PC-9 (cell line): ENCODE measurements at regions not wholly inside any gene's neighbourhood (a gene's known extent, or its start where the extent isn't known, plus 50 kb on each side); places are given as distances from the start of the nearest gene placed in this dataset.

Experiments
- BruUV-seq: library from RNA; stranded (reverse); fragments of 400-500 nt; replicated peaks from 2 replicates; lab custom pipeline; 2021; lab: Mats Ljungman, UMichigan
- CTCF ChIA-PET: fragments of 300-600 bp; sonication (Branson Sonifier 250); formaldehyde crosslinking; loops from one replicate; lab custom pipeline; 2022; ENCODE audit warnings: antibody characterized with exemption; lab: Charles Lee
- POLR2A ChIA-PET: fragments of 300-600 bp; sonication (Branson Sonifier 250); formaldehyde crosslinking; loops from one replicate; lab custom pipeline; 2022; ENCODE audit warnings: antibody characterized with exemption; ENCODE audit not compliant: unreplicated experiment; lab: Charles Lee
- DNase-seq, 2 experiments: peaks; one replicate each; pipeline versions ENCODE4 v3.0.0 to v3.0.0-alpha.2; 2015 to 2022; ENCODE audit warnings: mixed read lengths in 1 of 2
- H2AFZ ChIP-seq: fragments of 200-600 bp; sonication (generic); 2 replicates; pipeline ENCODE4 v1.8.1; 2017; ENCODE audit warnings: antibody characterized with exemption
- H3F3A ChIP-seq: fragments of 200-600 bp; sonication (generic); 2 replicates; pipeline ENCODE4 v1.8.1; 2017; ENCODE audit warnings: antibody characterized with exemption, mild to moderate bottlenecking, low read depth; ENCODE audit not compliant: insufficient read depth
- H3K27ac ChIP-seq: fragments of 200-600 bp; sonication (generic); 2 replicates; pipeline ENCODE4 v1.6.1; 2016; ENCODE audit warnings: mixed run types
- H3K27me3 ChIP-seq: fragments of 200-600 bp; sonication (generic); 2 replicates; pipeline ENCODE4 v1.6.1; 2016; ENCODE audit warnings: low read depth, mixed run types; ENCODE audit not compliant: insufficient read depth
- H3K36me3 ChIP-seq: fragments of 200-600 bp; sonication (generic); 2 replicates; pipeline ENCODE4 v1.6.1; 2016; ENCODE audit warnings: low read depth, mixed run types
- H3K4me1 ChIP-seq: fragments of 200-600 bp; sonication (generic); replicated peaks from 2 replicates; pipeline ENCODE4 v1.6.1; 2016; ENCODE audit warnings: mixed run types; ENCODE audit not compliant: insufficient read depth
- H3K4me2 ChIP-seq: fragments of 200-600 bp; sonication (generic); 2 replicates; pipeline ENCODE4 v1.6.1; 2017; ENCODE audit warnings: mixed run types
- H3K4me3 ChIP-seq: fragments of 200-600 bp; sonication (generic); 2 replicates; pipeline ENCODE4 v1.6.1; 2016; ENCODE audit warnings: mixed run types
- H3K79me2 ChIP-seq: fragments of 200-600 bp; sonication (generic); 2 replicates; pipeline ENCODE4 v1.6.1; 2017; ENCODE audit warnings: low read depth, mixed run types
- H3K9me2 ChIP-seq: fragments of 200-600 bp; sonication (generic); 2 replicates; pipeline ENCODE4 v1.8.1; 2017; ENCODE audit warnings: mild to moderate bottlenecking; ENCODE audit not compliant: insufficient read depth
- H3K9me3 ChIP-seq: fragments of 200-600 bp; sonication (generic); 2 replicates; pipeline ENCODE4 v1.8.1; 2016; ENCODE audit warnings: low read depth; ENCODE audit not compliant: insufficient read depth
- H4K20me1 ChIP-seq: fragments of 200-600 bp; sonication (generic); 2 replicates; pipeline ENCODE4 v1.8.1; 2017; ENCODE audit not compliant: insufficient read depth
- EZH2 ChIP-seq: fragments of 200-600 bp; sonication (generic); IDR thresholded peaks from 2 replicates; pipeline ENCODE4 v1.8.0; 2017; ENCODE audit warnings: antibody characterized with exemption, low read depth
- intact Hi-C: fragments of 100-400 bp; cut with micrococcal nuclease; formaldehyde crosslinking; loops from one replicate; pipeline ENCODE4 v1.10.0; 2022; ENCODE audit not compliant: unreplicated experiment
- TF ChIP-seq, protein P1 (sequence below): fragments of 200-600 bp; sonication (generic); conservative IDR thresholded peaks from 2 replicates; pipeline ENCODE4 v1.6.1; 2017; ENCODE audit warnings: mixed run types, antibody characterized with exemption, mild to moderate bottlenecking, moderate library complexity

GRCh38 chr13:39209731-39210531, 171.7 kb downstream of the NHLRC3 start:
- Histone ChIP-seq H3K79me2 (no peaks in the 10 kb centered on the region), H4K20me1 (no peaks in the 10 kb centered on the region), H2AFZ (no peak overlapping the region), H3K27ac (no peak overlapping the region), H3K36me3 (no peaks in the 10 kb centered on the region), H3K4me1 (no peaks in the 10 kb centered on the region), H3K9me2 (no peaks in the 10 kb centered on the region), H3K4me3 (no peak overlapping the region), H3K9me3 (no peaks in the 10 kb centered on the region), H3F3A (no peaks in the 10 kb centered on the region), H3K27me3 (no peaks in the 10 kb centered on the region), H3K4me2 (no peak overlapping the region)
- ChIA-PET CTCF (no interaction called here), POLR2A (no interaction called here)
- DNase-seq: no peak
- intact Hi-C loops: no loop called here
- TF ChIP-seq, protein P1, sequence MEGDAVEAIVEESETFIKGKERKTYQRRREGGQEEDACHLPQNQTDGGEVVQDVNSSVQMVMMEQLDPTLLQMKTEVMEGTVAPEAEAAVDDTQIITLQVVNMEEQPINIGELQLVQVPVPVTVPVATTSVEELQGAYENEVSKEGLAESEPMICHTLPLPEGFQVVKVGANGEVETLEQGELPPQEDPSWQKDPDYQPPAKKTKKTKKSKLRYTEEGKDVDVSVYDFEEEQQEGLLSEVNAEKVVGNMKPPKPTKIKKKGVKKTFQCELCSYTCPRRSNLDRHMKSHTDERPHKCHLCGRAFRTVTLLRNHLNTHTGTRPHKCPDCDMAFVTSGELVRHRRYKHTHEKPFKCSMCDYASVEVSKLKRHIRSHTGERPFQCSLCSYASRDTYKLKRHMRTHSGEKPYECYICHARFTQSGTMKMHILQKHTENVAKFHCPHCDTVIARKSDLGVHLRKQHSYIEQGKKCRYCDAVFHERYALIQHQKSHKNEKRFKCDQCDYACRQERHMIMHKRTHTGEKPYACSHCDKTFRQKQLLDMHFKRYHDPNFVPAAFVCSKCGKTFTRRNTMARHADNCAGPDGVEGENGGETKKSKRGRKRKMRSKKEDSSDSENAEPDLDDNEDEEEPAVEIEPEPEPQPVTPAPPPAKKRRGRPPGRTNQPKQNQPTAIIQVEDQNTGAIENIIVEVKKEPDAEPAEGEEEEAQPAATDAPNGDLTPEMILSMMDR: no peak
- no peak for TF ChIP-seq EZH2
- BruUV-seq: no TSS peak

DNA sequence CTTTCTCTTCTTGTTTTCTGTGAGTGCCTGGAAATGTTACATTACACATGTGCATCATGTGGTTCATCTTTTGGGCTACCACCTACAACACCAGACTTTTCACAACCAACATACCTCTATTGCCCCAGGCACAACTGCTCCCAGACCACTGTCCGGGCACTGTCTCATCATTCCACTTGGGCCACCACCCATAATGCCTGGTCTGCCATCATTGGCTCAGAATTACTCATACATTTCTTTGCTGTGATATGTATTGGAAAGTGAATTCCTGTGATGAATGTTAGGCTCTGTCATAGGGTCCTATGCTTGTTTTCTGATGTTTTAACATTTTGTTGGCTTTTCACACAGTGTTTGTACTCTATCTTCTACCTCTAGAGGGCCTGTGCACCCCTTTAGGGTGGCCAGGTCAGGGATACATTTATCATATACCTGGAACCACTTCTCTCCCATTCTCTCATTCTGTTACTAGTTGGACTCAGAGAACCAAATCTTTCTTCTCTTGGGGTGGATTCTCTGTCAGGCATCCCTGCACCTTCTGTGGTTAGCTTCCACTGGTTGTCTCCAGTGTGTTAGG, 172.8 kb downstream of the NHLRC3 start:
- intact Hi-C loops: no loop called here
- no peak for DNase-seq
- Histone ChIP-seq H3K4me3 (no peak overlapping the region), H3K4me2 (no peak overlapping the region), H3K27ac (no peak overlapping the region), H3K9me2 (no peaks in the 10 kb centered on the region), H3K4me1 (no peaks in the 10 kb centered on the region), H3K79me2 (no peaks in the 10 kb centered on the region), H3F3A (no peaks in the 10 kb centered on the region), H2AFZ (no peak overlapping the region), H3K36me3 (no peaks in the 10 kb centered on the region), H3K9me3 (no peaks in the 10 kb centered on the region), H4K20me1 (no peaks in the 10 kb centered on the region), H3K27me3 (no peaks in the 10 kb centered on the region)
- BruUV-seq: no TSS peak
- TF ChIP-seq, protein P1: no peak
- TF ChIP-seq EZH2: no peak
- POLR2A ChIA-PET: no interaction called here
- CTCF ChIA-PET: no interaction called here

- Histone ChIP-seq H3K36me3 (no peaks in the 10 kb centered on the region), H2AFZ (no peak overlapping the region), H3K9me3 (no peaks in the 10 kb centered on the region), H3K4me3 (no peak overlapping the region), H3F3A (no peaks in the 10 kb centered on the region), H3K4me2 (no peak overlapping the region), H3K27me3 (no peaks in the 10 kb centered on the region), H3K9me2 (no peaks in the 10 kb centered on the region), H3K79me2 (no peaks in the 10 kb centered on the region), H4K20me1 (no peaks in the 10 kb centered on the region), H3K27ac (no peak overlapping the region), H3K4me1 (no peaks in the 10 kb centered on the region)
- TF ChIP-seq EZH2: no peak
- TF ChIP-seq, protein P1: no peak
- ChIA-PET CTCF (no interaction called here), POLR2A (no interaction called here)
- DNase-seq: no peak
- intact Hi-C loops: no loop called here
- BruUV-seq: no TSS peak
Measured at GRCh38 chr13:39215971-39216370, 177.7 kb downstream of the NHLRC3 start.
